Effector memory CD4-positive, alpha-beta T cell (primary cell): ENCODE measurements at regions not wholly inside any gene's neighbourhood (a gene's known extent, or its start where the extent isn't known, plus 50 kb on each side); places are given as distances from the start of the nearest gene placed in this dataset.
"Not testable (repeated sequence)": the region's sequence is repeated elsewhere in the genome, so short reads cannot be mapped to it uniquely, and the experiment has no call there.

Source experiments
- DNase-seq, 3 donors: peaks; one replicate each; pipeline ENCODE4 v3.0.0-alpha.2; 2020
- H3K27ac ChIP-seq: 2 replicates; pipeline ENCODE4 v1.7.0; 2013; ENCODE audit warnings: mild to moderate bottlenecking, low read length, moderate library complexity; ENCODE audit not compliant: insufficient read depth, poor library complexity, severe bottlenecking
- H3K27me3 ChIP-seq: replicated peaks from 2 replicates; pipeline ENCODE4 v1.7.0; 2013; ENCODE audit warnings: mild to moderate bottlenecking, low read length; ENCODE audit not compliant: insufficient read depth, control insufficient read depth, poor library complexity, severe bottlenecking
- H3K36me3 ChIP-seq: 2 replicates; pipeline ENCODE4 v1.7.0; 2013; ENCODE audit warnings: mild to moderate bottlenecking, low read length, moderate library complexity; ENCODE audit not compliant: control insufficient read depth, insufficient read depth
- H3K4me1 ChIP-seq: 2 replicates; pipeline ENCODE4 v1.7.0; 2013; ENCODE audit warnings: low read length, mild to moderate bottlenecking; ENCODE audit not compliant: control insufficient read depth, insufficient read depth, poor library complexity, severe bottlenecking
- H3K4me3 ChIP-seq: 2 replicates; pipeline ENCODE4 v1.7.0; 2013; ENCODE audit warnings: low read length, low read depth, mild to moderate bottlenecking; ENCODE audit not compliant: insufficient read depth, poor library complexity, severe bottlenecking
- H3K9me3 ChIP-seq: 2 replicates; pipeline ENCODE4 v1.7.0; 2013; ENCODE audit warnings: mild to moderate bottlenecking, low read length, moderate library complexity; ENCODE audit not compliant: control insufficient read depth

- H3K4me3 ChIP-seq, H3K27me3 ChIP-seq, H3K36me3 ChIP-seq, H3K27ac ChIP-seq, H3K4me1 ChIP-seq, DNase-seq, H3K9me3 ChIP-seq: not testable (repeated sequence)
Measured at GRCh38 chr15:84159346-84160269, 76.0 kb upstream of the GOLGA6L4 start.

GRCh38 chr15:84164423-84165292 is 70.9 kb upstream of the GOLGA6L4 start:
- H3K27me3 ChIP-seq, H3K4me1 ChIP-seq, H3K4me3 ChIP-seq, H3K9me3 ChIP-seq, H3K36me3 ChIP-seq, H3K27ac ChIP-seq, DNase-seq: not testable (repeated sequence)

- not testable (repeated sequence) for H3K36me3 ChIP-seq, DNase-seq, H3K9me3 ChIP-seq, H3K27ac ChIP-seq, H3K4me3 ChIP-seq, H3K27me3 ChIP-seq, H3K4me1 ChIP-seq
Measured at GRCh38 chr15:84170029-84170428, 65.5 kb upstream of the GOLGA6L4 start.

GRCh38 chr15:84173231-84173610 is 62.4 kb upstream of the GOLGA6L4 start:
- not testable (repeated sequence) for H3K27me3 ChIP-seq, H3K4me1 ChIP-seq, H3K4me3 ChIP-seq, DNase-seq, H3K27ac ChIP-seq, H3K9me3 ChIP-seq, H3K36me3 ChIP-seq
